DOHH2 (cell line): ENCODE measurements at regions not wholly inside any gene's neighbourhood (a gene's known extent, or its start where the extent isn't known, plus 50 kb on each side); places are given as distances from the start of the nearest gene placed in this dataset.

Source experiments
- EZH2phosphoT487 ChIP-seq: fragments of 200-600 bp; sonication (generic); IDR thresholded peaks from 2 replicates; pipeline ENCODE4 v1.6.1; 2017; ENCODE audit warnings: borderline replicate concordance, mild to moderate bottlenecking, antibody characterized with exemption, low read length, moderate library complexity, mixed read lengths
- TF ChIP-seq, protein P1 (sequence below): fragments of 200-600 bp; sonication (generic); IDR thresholded peaks from one replicate; pipeline ENCODE4 v1.5.1; 2014; ENCODE audit warnings: antibody characterized with exemption, mild to moderate bottlenecking, low read depth, low read length; ENCODE audit not compliant: poor library complexity, severe bottlenecking

GRCh38 chr4:34289962-34290361 lies 1954.4 kb downstream of the ARAP2 start:
- TF ChIP-seq EZH2phosphoT487: no peak
- TF ChIP-seq, protein P1, sequence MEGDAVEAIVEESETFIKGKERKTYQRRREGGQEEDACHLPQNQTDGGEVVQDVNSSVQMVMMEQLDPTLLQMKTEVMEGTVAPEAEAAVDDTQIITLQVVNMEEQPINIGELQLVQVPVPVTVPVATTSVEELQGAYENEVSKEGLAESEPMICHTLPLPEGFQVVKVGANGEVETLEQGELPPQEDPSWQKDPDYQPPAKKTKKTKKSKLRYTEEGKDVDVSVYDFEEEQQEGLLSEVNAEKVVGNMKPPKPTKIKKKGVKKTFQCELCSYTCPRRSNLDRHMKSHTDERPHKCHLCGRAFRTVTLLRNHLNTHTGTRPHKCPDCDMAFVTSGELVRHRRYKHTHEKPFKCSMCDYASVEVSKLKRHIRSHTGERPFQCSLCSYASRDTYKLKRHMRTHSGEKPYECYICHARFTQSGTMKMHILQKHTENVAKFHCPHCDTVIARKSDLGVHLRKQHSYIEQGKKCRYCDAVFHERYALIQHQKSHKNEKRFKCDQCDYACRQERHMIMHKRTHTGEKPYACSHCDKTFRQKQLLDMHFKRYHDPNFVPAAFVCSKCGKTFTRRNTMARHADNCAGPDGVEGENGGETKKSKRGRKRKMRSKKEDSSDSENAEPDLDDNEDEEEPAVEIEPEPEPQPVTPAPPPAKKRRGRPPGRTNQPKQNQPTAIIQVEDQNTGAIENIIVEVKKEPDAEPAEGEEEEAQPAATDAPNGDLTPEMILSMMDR: no peak
